COLO668 (cell line): ENCODE measurements at regions not wholly inside any gene's neighbourhood (a gene's known extent, or its start where the extent isn't known, plus 50 kb on each side); places are given as distances from the start of the nearest gene placed in this dataset.
"Not testable (repeated sequence)": the region's sequence is repeated elsewhere in the genome, so short reads cannot be mapped to it uniquely, and the experiment has no call there.

ENCODE experiments used
- DNase-seq: peaks from one replicate; lab custom pipeline; 2025; ENCODE audit not compliant: unreplicated experiment; lab: John Stamatoyannopoulos, UW

DNA sequence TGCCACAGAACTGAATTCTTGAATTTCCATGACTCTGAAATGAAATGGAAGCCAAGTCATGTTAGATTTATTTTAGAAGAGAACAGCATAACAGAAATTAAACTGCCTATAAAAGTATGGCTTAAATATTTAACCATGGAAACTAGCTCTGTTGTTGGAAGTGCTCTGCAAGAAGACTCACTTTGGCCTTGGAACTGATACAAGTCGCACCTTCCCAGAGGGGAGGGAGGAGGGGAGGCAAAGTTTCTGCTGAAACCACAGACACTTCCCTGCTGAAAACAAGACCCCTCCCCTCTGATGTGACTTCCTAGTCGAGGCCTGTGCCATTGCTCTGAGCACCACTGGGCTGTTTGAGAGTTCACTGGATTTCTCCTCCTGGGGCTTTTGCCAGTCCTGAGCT, 72.1 kb downstream of the OR13A1 start:
- no peak for DNase-seq

DNA sequence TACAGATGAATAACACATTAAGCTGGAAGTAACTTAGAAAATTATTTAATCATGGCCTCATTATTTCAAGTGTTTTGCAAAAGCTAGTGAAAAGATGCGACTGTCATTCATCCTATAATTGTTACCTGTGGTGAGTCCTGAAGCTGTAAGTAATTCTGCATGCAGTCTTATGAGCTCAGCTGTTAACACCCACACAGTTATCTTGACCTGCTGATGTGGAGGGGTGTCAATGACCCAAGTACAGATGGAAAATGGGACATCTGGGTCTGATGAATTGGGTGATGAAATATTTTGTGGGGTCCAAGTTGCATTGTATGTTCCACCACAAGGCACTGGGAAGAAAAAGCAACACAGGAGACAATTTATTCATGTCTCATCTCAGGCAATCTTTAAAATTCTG, 68.9 kb downstream of the OR13A1 start:
- DNase-seq, result no peak

DNA sequence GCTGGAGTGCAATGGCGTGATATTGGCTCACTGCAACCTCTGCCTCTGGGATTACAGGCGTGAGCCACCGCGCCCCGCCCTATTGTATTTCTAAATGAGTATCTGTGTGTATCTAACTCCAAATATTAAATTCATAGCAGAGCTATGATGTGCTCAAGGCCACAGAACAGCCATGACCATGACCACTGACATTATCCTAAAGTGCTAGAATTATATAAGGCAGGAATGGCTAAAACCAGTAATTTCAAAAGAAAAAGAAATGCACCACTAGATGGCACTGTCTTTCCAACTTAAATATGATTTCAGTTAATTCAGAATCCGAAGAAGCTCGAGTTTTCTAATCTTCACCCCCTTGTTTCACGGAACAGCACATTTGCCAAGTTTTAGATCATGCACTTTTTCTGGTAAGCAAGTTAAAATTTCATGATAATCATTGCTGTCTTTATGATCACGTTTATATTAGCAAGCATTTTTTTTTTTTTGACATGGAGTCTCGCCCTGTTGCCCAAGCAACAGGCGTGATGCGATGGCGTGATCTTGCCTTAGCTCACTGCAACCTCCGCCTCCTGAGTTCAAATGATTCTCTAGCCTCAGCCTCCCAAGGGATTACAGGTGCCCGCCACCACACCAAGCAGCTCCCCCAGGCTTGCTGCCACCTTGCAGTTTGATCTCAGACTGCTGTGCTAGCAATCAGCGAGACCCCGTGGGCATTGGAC, 65.3 kb downstream of the OR13A1 start:
- DNase-seq, result no peak

GRCh38 chr10:45250694-45251075, 64.7 kb downstream of the OR13A1 start:
- DNase-seq, result not testable (repeated sequence)
